HL-60 (cell line): ENCODE measurements at regions not wholly inside any gene's neighbourhood (a gene's known extent, or its start where the extent isn't known, plus 50 kb on each side); places are given as distances from the start of the nearest gene placed in this dataset.

Source experiments
- DNase-seq, 2 experiments: peaks; one replicate each; pipeline ENCODE4 v3.0.0-alpha.2; 2010 to 2020; ENCODE audit warnings: low read depth in 1 of 2, low spot score in 1 of 2
- H3K27ac ChIP-seq: fragments of 250-450 bp; sonication (Bioruptor Pico); replicated peaks from 2 replicates; pipeline ENCODE4 v1.5.1; 2020; ENCODE audit warnings: mild to moderate bottlenecking, moderate library complexity
- H3K27me3 ChIP-seq: fragments of 250-450 bp; sonication (Bioruptor Pico); 2 replicates; pipeline ENCODE4 v1.5.1; 2021; ENCODE audit warnings: mild to moderate bottlenecking, moderate library complexity; ENCODE audit not compliant: insufficient read depth, poor library complexity, severe bottlenecking
- H3K4me3 ChIP-seq: replicated peaks from 2 replicates; pipeline ENCODE4 v1.5.1; 2011; ENCODE audit warnings: mild to moderate bottlenecking, control low read depth, low read length; ENCODE audit not compliant: insufficient read depth
- GABPA ChIP-seq: IDR thresholded peaks from 2 replicates; pipeline ENCODE4 v1.6.1; 2012; ENCODE audit warnings: low read depth
- POLR2AphosphoS5 ChIP-seq: IDR thresholded peaks from 2 replicates; pipeline ENCODE4 v1.6.1; 2012; ENCODE audit warnings: low read depth
- SPI1 ChIP-seq: IDR thresholded peaks from 2 replicates; pipeline ENCODE4 v1.6.1; 2012; ENCODE audit warnings: low read depth, mild to moderate bottlenecking, borderline replicate concordance
- TF ChIP-seq, protein P1 (sequence below): IDR thresholded peaks from 2 replicates; pipeline ENCODE4 v1.6.1; 2012; ENCODE audit warnings: low read depth; ENCODE audit not compliant: insufficient replicate concordance
- TF ChIP-seq, protein P2 (sequence below): IDR thresholded peaks from one replicate; pipeline ENCODE4 v1.5.1; 2011; ENCODE audit warnings: low read length, control low read depth, inconsistent platforms; ENCODE audit not compliant: insufficient read depth

DNA sequence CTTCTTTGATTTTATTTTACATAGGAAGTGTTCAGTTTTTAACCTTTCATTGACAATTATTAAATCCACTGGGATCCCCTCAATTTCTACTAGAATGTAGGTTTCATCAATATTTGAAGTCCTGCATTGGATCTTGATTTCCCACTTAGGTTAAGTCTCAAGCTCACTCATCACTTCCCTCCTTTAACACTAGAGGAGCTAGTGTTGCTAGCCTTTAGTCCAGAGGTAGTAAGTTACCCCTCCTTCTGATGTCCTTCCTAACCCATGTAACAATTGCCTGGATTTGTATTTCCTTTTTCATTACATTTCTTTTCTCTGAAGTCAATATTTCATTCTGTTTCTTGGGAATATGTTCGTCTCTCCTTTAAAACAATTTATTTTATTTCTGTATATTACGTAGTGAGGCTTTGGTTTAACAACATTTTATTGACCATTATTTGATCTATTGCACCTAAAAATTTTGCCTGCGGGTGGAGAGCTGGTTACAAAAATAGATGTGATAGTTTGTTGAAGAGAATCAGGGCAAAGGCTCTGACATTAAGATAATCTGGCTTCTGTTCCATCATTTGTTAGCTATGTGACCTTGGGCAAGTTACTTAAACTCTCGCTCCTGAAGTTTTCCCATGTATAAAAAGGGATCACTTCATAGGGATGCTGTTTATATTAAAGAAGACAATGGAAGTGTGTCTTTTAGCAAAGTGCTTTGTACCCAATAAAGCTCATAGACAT lies 833.0 kb downstream of the SLC4A3 start:
- no peak for TF ChIP-seq SPI1
- TF ChIP-seq, protein P1, sequence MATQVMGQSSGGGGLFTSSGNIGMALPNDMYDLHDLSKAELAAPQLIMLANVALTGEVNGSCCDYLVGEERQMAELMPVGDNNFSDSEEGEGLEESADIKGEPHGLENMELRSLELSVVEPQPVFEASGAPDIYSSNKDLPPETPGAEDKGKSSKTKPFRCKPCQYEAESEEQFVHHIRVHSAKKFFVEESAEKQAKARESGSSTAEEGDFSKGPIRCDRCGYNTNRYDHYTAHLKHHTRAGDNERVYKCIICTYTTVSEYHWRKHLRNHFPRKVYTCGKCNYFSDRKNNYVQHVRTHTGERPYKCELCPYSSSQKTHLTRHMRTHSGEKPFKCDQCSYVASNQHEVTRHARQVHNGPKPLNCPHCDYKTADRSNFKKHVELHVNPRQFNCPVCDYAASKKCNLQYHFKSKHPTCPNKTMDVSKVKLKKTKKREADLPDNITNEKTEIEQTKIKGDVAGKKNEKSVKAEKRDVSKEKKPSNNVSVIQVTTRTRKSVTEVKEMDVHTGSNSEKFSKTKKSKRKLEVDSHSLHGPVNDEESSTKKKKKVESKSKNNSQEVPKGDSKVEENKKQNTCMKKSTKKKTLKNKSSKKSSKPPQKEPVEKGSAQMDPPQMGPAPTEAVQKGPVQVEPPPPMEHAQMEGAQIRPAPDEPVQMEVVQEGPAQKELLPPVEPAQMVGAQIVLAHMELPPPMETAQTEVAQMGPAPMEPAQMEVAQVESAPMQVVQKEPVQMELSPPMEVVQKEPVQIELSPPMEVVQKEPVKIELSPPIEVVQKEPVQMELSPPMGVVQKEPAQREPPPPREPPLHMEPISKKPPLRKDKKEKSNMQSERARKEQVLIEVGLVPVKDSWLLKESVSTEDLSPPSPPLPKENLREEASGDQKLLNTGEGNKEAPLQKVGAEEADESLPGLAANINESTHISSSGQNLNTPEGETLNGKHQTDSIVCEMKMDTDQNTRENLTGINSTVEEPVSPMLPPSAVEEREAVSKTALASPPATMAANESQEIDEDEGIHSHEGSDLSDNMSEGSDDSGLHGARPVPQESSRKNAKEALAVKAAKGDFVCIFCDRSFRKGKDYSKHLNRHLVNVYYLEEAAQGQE = no peak
- TF ChIP-seq, protein P2, sequence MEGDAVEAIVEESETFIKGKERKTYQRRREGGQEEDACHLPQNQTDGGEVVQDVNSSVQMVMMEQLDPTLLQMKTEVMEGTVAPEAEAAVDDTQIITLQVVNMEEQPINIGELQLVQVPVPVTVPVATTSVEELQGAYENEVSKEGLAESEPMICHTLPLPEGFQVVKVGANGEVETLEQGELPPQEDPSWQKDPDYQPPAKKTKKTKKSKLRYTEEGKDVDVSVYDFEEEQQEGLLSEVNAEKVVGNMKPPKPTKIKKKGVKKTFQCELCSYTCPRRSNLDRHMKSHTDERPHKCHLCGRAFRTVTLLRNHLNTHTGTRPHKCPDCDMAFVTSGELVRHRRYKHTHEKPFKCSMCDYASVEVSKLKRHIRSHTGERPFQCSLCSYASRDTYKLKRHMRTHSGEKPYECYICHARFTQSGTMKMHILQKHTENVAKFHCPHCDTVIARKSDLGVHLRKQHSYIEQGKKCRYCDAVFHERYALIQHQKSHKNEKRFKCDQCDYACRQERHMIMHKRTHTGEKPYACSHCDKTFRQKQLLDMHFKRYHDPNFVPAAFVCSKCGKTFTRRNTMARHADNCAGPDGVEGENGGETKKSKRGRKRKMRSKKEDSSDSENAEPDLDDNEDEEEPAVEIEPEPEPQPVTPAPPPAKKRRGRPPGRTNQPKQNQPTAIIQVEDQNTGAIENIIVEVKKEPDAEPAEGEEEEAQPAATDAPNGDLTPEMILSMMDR = no peak
- no peak for TF ChIP-seq GABPA
- no peak for TF ChIP-seq POLR2AphosphoS5
- no peaks in the 10 kb centered on the region for H3K27me3 ChIP-seq
- no peak overlapping the region for H3K4me3 ChIP-seq
- H3K27ac ChIP-seq = no peak overlapping the region
- no peak for DNase-seq

DNA sequence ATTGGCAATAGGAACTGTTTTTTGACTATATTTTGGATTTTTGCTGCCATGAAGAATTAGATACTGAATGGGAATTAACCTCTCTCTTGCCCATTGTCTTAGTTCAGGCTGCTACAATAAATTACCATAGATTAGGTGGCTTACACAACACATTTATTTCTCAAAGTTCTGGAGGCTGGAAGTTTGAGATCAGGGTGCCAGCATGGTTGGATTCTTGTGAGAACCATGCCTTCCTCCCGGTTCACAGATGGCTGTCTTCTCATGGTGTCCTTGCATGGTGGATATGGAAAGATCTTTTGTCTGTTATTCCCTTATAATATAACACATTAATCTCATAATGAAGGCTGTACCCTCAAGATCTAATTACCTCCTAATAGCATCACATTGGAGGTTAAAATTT lies 836.4 kb downstream of the SLC4A3 start:
- Histone ChIP-seq H3K27ac (no peak overlapping the region), H3K4me3 (no peak overlapping the region), H3K27me3 (peaks cover 2% of the 10 kb centered on the region)
- TF ChIP-seq, protein P1 = no peak
- TF ChIP-seq POLR2AphosphoS5 (no peak), SPI1 (no peak), GABPA (no peak)
- TF ChIP-seq, protein P2 = no peak
- DNase-seq = no peak

DNA sequence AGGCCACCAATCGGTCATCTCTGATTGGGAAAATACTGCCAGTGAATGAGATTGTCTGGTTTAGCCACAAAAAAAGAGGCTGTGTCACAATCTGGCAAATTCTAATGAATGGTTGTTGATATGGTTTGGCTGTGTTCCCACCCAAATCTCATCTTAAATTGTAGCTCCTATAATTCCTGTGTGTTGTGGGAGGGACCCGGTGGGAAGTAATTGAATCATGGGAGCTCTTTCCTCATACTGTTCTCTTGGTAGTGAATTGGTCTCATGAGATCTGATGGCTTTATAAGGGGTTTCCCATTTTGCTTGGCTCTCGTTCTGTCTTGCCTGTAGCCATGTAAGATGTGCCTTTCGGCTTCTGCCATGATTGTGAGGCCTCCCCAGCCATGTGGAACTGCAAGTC lies 838.3 kb downstream of the SLC4A3 start:
- TF ChIP-seq, protein P1 = no peak
- TF ChIP-seq, protein P2 = no peak
- TF ChIP-seq SPI1 (no peak), POLR2AphosphoS5 (no peak), GABPA (no peak)
- no peak overlapping the region for H3K4me3 ChIP-seq
- DNase-seq = no peak
- H3K27me3 ChIP-seq = peaks cover 2% of the 10 kb centered on the region
- H3K27ac ChIP-seq = no peak overlapping the region
